ENCODE measurements at regions not wholly inside any gene's neighbourhood (a gene's known extent, or its start where the extent isn't known, plus 50 kb on each side); places are given as distances from the start of the nearest gene placed in this dataset.
"Not testable (repeated sequence)": the region's sequence is repeated elsewhere in the genome, so short reads cannot be mapped to it uniquely, and the experiment has no call there.

GRCh38 chr9:135188681-135189151 is 101.2 kb downstream of the OLFM1 start:
- DNase-seq (ENCODE audit: low read depth) = no peak
- Histone ChIP-seq H3K27me3 (ENCODE audit: control insufficient read depth, insufficient read depth, low read length) (no peaks in the 10 kb centered on the region), H3K4me3 (ENCODE audit: low read depth, low read length) (no peak overlapping the region), H3K36me3 (ENCODE audit: control insufficient read depth, insufficient read depth, low read length) (no peaks in the 10 kb centered on the region)
- POLR2A ChIA-PET = no interaction called here
- CTCF ChIA-PET = no interaction called here
- no peak for TF ChIP-seq CTCF (IDR thresholded peaks at IDR 0.05; ENCODE audit: insufficient read depth, low read depth, low read length)

DNA sequence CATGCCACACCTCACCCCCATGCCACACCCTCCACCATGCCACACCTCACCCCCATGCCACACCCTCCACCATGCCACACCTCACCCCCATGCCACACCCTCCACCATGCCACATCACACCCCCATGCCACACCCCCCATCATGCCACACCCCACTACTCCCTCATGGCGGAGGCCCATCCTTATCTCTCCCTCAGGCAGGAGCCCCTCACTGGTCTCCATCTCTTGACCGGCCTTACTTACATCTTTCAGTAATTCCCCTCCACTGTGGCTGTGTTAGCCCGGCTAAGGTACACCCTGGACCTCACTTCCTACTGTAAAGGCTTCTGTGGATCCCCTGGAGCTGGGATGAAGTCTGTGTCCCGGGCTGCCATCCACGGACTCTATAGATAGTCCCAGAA is 102.0 kb downstream of the OLFM1 start:
- Histone ChIP-seq H3K4me3 (ENCODE audit: low read depth, low read length) (no peak overlapping the region), H3K27me3 (ENCODE audit: control insufficient read depth, insufficient read depth, low read length) (no peaks in the 10 kb centered on the region), H3K36me3 (ENCODE audit: control insufficient read depth, insufficient read depth, low read length) (no peaks in the 10 kb centered on the region)
- CTCF ChIA-PET = no interaction called here
- no peak for DNase-seq (ENCODE audit: low read depth)
- POLR2A ChIA-PET = no interaction called here
- TF ChIP-seq CTCF (IDR thresholded peaks at IDR 0.05; ENCODE audit: insufficient read depth, low read depth, low read length) = no peak

DNA sequence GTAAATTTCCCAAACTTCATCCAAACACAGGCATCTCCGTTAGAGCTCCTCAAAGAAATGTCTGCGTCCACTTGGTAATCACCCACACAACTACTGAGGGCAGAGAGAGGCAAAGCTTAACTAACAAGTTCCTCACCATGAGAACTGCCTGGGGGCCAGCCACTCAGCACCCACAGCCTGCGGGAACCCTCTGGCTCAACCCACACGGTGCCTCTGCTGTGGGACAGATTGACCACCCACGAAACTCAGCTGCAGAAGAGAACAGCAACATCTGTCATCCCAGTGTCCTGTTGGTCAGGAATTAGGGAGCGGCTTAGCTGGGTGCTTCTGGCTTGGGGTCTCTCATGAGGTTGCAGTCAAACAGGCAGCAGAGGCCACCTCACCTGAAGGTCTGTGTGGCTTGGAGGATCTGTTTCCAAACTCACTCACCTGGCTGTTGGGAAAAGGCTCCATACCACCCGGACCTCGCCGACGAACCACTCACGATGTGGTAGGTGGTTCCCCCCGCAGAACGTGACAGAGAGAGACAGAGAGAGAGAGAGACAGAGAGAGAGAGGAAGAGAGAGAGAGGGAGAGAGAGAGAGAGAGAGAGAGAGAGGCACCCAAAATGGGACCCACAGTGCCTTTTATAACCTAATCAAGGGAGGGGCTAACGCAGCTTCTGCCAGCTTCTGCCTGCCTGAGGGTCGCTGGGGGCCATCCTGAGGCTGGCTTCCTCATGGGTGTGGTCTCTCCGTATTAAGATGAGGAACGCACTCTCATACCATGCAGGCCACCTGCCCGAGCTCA is 103.5 kb downstream of the OLFM1 start:
- POLR2A ChIA-PET = no interaction called here
- no peak for DNase-seq (ENCODE audit: low read depth)
- no peak for TF ChIP-seq CTCF (IDR thresholded peaks at IDR 0.05; ENCODE audit: insufficient read depth, low read depth, low read length)
- Histone ChIP-seq H3K4me3 (ENCODE audit: low read depth, low read length) (no peak overlapping the region), H3K27me3 (ENCODE audit: control insufficient read depth, insufficient read depth, low read length) (no peaks in the 10 kb centered on the region), H3K36me3 (ENCODE audit: control insufficient read depth, insufficient read depth, low read length) (no peaks in the 10 kb centered on the region)
- CTCF ChIA-PET = no interaction called here

- TF ChIP-seq CTCF (IDR thresholded peaks at IDR 0.05; ENCODE audit: insufficient read depth, low read depth, low read length) = no peak
- no peaks in the 10 kb centered on the region for H3K36me3 ChIP-seq (ENCODE audit: control insufficient read depth, insufficient read depth, low read length)
- no peak overlapping the region for H3K4me3 ChIP-seq (ENCODE audit: low read depth, low read length)
- no peaks in the 10 kb centered on the region for H3K27me3 ChIP-seq (ENCODE audit: control insufficient read depth, insufficient read depth, low read length)
- DNase-seq (ENCODE audit: low read depth) = no peak
- CTCF ChIA-PET = no interaction called here
- POLR2A ChIA-PET = no interaction called here
Observed at GRCh38 chr9:135192686-135193085, 105.2 kb downstream of the OLFM1 start.

DNA sequence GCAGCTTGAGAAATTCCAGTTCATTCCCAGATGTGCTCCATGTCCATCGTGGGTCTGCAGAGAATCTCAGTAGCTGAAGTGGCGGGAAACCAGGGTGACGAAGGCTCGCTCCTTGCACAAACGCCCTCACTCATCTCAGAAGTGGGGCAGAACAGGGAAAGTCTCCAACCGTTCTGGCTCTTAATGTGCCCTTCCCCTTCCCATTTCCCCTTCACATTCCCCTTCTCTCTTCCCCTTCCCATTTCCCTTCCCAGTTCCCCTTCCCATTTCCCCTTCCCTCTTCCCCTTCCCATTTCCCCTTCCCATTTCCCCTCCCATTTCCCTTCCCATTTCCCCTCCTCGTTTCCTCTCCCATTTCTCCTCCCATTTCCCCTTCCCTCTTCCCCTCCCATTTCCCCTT is 108.5 kb downstream of the OLFM1 start:
- H3K27me3 ChIP-seq (ENCODE audit: control insufficient read depth, insufficient read depth, low read length); H3K36me3 ChIP-seq (ENCODE audit: control insufficient read depth, insufficient read depth, low read length); DNase-seq (ENCODE audit: low read depth); H3K4me3 ChIP-seq (ENCODE audit: low read depth, low read length); POLR2A ChIA-PET; CTCF ChIA-PET: not testable (repeated sequence)

DNA sequence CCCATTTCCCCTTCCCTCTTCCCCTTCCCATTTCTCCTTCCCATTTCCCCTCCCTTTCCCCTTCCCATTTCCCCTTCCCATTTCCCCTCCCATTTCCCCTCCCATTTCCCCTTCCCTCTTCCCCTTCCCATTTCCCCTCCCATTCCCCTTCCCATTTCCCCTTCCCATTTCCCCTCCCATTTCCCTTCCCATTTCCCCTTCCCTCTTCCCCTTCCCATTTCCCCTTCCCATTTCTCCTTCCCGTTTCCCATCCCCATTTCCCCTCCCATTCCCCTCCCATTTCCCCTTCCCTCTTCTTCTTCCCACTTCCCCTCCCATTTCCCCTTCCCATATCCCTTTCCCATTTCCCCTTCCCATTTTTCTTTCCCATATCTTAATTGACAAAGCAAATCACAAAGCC is 109.0 kb downstream of the OLFM1 start:
- CTCF ChIA-PET = no interaction called here
- no peak for TF ChIP-seq CTCF (IDR thresholded peaks at IDR 0.05; ENCODE audit: insufficient read depth, low read depth, low read length)
- Histone ChIP-seq H3K27me3 (ENCODE audit: control insufficient read depth, insufficient read depth, low read length) (no peaks in the 10 kb centered on the region), H3K4me3 (ENCODE audit: low read depth, low read length) (no peak overlapping the region), H3K36me3 (ENCODE audit: control insufficient read depth, insufficient read depth, low read length) (no peaks in the 10 kb centered on the region)
- no peak for DNase-seq (ENCODE audit: low read depth)
- POLR2A ChIA-PET = no interaction called here
